Natural killer cell treated with Interleukin-12 subunit alpha and Interleukin-12 subunit beta and Interleukin-15 and Interleukin-18, amount 100 ng/mL, for 72 hours (primary cell): ENCODE measurements at regions not wholly inside any gene's neighbourhood (a gene's known extent, or its start where the extent isn't known, plus 50 kb on each side); places are given as distances from the start of the nearest gene placed in this dataset.

Experiments
- ATAC-seq, 2 donors: fragments of 150-1000 bp; cut with Tn5 transposase in 1 of 2; sonication (Bioruptor Pico), chemical (Tn5 transposase) in 1 of 2; 2 replicates each; pipeline ENCODE4 v1.10.0; 2021
- DNase-seq: peaks from one replicate; pipeline ENCODE4 v3.0.0; 2022; ENCODE audit warnings: low spot score
- H3K27ac Mint-ChIP-seq, 2 donors: 1 replicate in 1 of 2; 2 replicates in 1 of 2; pipeline ENCODE4 v1.8.0; 2022; ENCODE audit warnings: mixed read lengths in 2 of 2, mild to moderate bottlenecking in 1 of 2, moderate library complexity in 1 of 2
- H3K27me3 Mint-ChIP-seq, 2 donors: 1 replicate in 1 of 2; 2 replicates in 1 of 2; pipeline ENCODE4 v1.8.0; 2022; ENCODE audit warnings: mixed read lengths in 2 of 2
- H3K36me3 Mint-ChIP-seq: one replicate; pipeline ENCODE4 v1.8.0; 2022; ENCODE audit warnings: mixed read lengths
- H3K4me1 Mint-ChIP-seq, 2 donors: 1 replicate in 1 of 2; 2 replicates in 1 of 2; pipeline ENCODE4 v1.8.0; 2022; ENCODE audit warnings: low read depth in 2 of 2, mixed read lengths in 2 of 2, mild to moderate bottlenecking in 1 of 2
- H3K4me3 Mint-ChIP-seq: one replicate; pipeline ENCODE4 v1.8.0; 2022; ENCODE audit warnings: mixed read lengths
- H3K9me3 Mint-ChIP-seq: 2 replicates; pipeline ENCODE4 v1.8.0; 2022; ENCODE audit warnings: mixed read lengths

DNA sequence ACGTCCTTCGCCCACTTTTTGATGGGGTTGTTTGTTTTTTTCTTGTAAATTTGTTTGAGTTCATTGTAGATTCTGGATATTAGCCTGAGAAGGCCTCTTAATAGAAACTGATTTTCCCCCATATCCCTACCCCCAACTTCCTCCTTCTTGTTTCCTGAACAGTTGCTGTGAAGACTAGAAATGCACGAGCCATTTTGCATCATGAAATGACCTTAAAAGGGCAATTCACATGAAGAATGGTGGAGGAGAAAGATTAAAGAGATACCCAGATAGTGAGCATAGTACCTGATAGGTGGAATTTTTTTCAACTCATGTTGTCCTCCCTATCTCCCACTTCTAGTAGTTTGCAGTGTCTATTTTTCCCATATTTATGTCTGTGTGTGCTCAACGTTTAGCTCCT lies 55.2 kb upstream of the KCNH8 start:
- no peaks in the 10 kb centered on the region for H3K36me3 Mint-ChIP-seq
- H3K4me1 Mint-ChIP-seq, result no peaks in the 10 kb centered on the region
- no peaks in the 10 kb centered on the region for H3K9me3 Mint-ChIP-seq
- no peaks in the 10 kb centered on the region for H3K27me3 Mint-ChIP-seq
- ATAC-seq, result no peak
- H3K4me3 Mint-ChIP-seq, result no peak overlapping the region
- DNase-seq, result no peak
- H3K27ac Mint-ChIP-seq, result no peak overlapping the region

DNA sequence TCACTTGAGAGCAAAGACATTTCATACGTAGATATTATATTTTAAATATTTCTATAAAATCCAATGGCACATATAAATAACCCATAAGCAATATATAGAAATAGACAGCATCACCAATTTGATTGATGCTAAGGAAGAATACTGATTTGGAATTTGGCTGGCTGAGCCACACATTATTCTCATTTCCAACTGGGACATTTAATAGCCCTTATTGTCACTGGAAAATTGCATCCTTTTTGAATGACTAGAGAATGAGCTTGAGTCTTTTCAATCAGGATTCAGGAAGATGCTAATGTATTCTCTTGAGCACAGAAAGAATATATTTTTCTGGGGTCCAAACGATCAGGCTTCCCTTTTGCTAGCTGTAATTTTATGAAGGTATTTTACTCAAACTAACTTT lies 70.9 kb upstream of the KCNH8 start:
- no peak for DNase-seq
- Mint-ChIP-seq H3K4me3 (no peak overlapping the region), H3K4me1 (no peaks in the 10 kb centered on the region), H3K9me3 (no peaks in the 10 kb centered on the region), H3K36me3 (no peaks in the 10 kb centered on the region), H3K27me3 (peaks cover 5 to 15% of the 10 kb centered on the region in 2 donors), H3K27ac (no peak overlapping the region)
- no peak for ATAC-seq

DNA sequence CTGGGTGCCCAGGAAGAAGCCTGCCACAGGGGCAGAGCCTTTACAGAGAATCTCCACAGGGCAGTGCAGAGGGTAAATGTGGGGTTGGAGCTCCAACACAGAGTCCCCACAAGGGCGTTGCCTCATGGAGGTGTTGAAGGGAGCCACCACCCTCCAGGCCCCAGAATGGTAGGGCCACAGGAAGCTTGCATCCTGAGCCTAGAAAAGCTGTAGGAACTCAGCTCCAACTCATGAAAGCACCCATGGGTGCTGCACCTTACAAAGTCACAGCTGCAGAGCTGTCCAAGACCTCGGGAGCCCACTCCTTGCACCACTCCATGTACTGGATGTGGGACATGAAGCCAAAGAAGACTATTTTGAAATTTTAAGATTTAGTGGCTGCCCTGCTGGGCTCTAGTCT lies 73.3 kb upstream of the KCNH8 start:
- ATAC-seq (peak in 1 of 2 donors; percentile 45), DNase-seq (no peak)
- Mint-ChIP-seq H3K27me3 (peaks cover 5 to 8% of the 10 kb centered on the region in 2 donors), H3K4me1 (no peaks in the 10 kb centered on the region), H3K4me3 (no peak overlapping the region), H3K9me3 (no peaks in the 10 kb centered on the region), H3K36me3 (no peaks in the 10 kb centered on the region), H3K27ac (no peak overlapping the region)

DNA sequence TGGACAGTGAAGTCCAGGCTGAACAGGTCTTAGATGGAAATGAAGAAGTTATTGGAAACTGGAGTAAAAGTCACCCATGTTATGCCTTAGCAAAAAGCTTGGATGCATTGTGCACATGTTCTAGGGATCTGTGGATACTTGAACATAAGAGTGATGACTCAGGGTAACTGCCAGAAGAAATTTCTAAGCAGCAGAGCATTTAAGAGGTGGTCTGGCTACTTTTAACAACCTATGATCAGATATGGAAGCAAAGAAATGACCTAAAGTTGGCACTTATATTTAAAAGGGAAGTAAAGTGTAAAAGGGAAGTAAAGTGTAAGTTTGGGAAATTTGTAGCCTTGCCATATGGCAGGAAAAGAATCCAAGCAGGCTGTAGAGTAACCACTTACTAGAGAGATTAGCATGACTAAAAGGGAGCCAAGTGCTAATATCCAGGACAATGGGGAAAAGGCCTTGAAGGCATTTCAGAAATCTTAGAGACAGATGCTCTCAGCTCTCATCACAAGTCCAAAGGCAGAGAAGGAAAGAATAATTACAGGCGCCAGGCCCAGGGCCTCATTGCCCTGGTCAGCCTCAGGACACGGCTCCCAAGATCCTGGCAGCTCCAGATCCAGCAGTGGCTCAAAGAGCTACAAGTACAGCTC lies 73.9 kb upstream of the KCNH8 start:
- no peak for ATAC-seq
- no peak overlapping the region for H3K27ac Mint-ChIP-seq
- H3K4me3 Mint-ChIP-seq, result no peak overlapping the region
- no peak for DNase-seq
- no peaks in the 10 kb centered on the region for H3K36me3 Mint-ChIP-seq
- no peaks in the 10 kb centered on the region for H3K4me1 Mint-ChIP-seq
- peaks cover 5 to 8% of the 10 kb centered on the region in 2 donors for H3K27me3 Mint-ChIP-seq
- H3K9me3 Mint-ChIP-seq, result no peaks in the 10 kb centered on the region

DNA sequence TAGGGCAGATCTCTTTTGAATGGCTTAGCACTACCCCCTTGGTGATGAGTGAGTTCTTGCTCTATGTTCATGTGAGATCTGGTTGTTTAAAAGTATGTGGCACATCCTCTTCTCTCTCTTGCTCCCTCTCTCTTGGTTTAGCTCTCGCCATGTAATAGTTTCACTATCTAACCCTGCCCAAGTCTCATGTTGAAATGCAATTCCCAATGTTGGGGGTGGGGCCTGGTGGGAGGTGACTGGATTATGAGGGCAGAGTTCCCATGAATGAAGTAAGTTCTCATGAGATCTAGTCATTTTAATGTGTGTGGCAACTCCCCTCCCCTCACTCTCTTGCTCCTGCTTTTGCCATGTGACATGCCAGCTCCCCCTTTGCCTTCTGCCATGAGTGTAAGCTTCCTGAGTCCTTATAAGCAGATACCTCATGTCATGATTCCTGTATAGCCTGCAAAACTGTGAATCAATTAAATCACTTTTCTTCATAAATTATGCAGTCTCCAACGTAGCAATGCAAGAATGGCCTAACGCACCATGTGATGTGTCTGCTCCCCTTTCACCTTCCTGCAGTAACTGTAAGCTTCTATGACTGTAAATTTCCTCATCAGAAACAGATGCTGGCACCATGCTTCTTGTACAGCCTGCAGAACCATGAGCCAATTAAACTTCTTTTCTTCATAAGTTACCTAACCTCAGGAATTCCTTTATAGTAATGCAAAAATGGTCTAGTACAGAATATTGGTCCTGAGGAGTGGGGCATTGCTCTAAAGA lies 74.8 kb upstream of the KCNH8 start:
- DNase-seq (no peak), ATAC-seq (no peak)
- Mint-ChIP-seq H3K36me3 (no peaks in the 10 kb centered on the region), H3K9me3 (no peaks in the 10 kb centered on the region), H3K27me3 (peaks cover 5 to 8% of the 10 kb centered on the region in 2 donors), H3K27ac (no peak overlapping the region), H3K4me1 (no peaks in the 10 kb centered on the region), H3K4me3 (no peak overlapping the region)

DNA sequence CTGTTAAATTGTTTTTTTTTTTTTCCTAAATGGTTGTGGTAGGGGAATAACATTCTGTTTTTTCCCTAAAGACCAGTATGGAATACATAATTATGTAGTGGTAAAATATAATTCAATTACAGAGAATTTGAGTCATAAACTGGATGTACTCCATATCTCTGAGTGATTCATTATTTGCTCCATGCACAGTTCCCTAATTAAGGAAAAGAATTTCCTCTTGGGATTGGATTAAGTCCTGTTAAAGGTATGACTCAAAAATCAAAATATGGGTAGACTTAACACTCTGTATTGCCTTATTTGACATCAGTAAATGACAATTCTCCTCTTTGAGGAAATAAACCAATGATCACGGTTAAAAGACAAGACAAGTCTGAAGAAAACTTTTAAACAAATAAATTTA lies 78.0 kb upstream of the KCNH8 start:
- H3K4me3 Mint-ChIP-seq, result no peak overlapping the region

DNA sequence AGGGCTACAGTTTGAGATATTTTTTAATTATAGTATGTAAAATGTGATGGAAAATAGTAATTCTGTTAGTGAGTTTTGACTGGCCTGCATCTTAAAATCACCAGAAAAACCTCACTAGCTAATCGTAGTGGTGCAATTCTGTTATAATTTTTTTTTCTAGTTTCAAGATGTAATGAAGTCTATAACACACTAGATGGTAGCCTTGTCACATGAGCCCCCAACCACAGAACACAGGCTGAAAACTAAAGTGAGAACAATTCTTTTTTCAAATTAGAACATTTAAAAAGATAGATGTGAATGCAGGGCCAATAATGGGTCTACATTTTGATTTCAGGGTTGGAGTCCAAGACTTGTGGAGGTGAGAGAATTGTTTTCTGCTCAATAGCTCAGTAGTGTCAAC lies 83.3 kb upstream of the KCNH8 start:
- H3K27ac Mint-ChIP-seq, result no peak overlapping the region
- no peaks in the 10 kb centered on the region for H3K36me3 Mint-ChIP-seq
- DNase-seq, result no peak
- no peak overlapping the region for H3K4me3 Mint-ChIP-seq
- ATAC-seq, result no peak
- no peaks in the 10 kb centered on the region for H3K27me3 Mint-ChIP-seq
- H3K9me3 Mint-ChIP-seq, result no peaks in the 10 kb centered on the region
- no peaks in the 10 kb centered on the region for H3K4me1 Mint-ChIP-seq

More for the DNA sequence above, 78.0 kb upstream of the KCNH8 start:
- no peaks in the 10 kb centered on the region for H3K27me3 Mint-ChIP-seq
- no peaks in the 10 kb centered on the region for H3K4me1 Mint-ChIP-seq
- H3K9me3 Mint-ChIP-seq, result no peaks in the 10 kb centered on the region
- no peak overlapping the region for H3K27ac Mint-ChIP-seq
- H3K36me3 Mint-ChIP-seq, result no peaks in the 10 kb centered on the region
- no peak for ATAC-seq
- no peak for DNase-seq

DNA sequence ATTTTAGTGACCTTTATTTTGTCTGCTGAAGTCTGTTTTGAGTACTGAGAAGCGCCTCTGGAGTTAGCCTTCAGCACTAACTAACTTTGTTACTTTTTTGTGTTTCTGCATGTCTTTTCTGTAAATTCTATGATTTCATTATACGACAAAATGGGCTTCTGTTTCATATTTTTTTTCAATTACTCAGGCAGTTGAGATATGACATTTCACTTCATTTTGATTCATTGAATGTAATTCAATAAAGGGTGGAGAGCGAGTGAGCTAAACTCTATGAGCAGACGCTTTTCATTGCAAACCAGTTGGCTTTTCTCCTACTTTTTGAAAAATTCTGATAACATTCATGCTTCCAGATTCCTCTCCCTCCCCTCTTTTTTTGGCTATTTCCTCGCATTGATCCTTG lies 84.4 kb upstream of the KCNH8 start:
- DNase-seq (no peak), ATAC-seq (no peak)
- no peak overlapping the region for H3K4me3 Mint-ChIP-seq
- H3K27ac Mint-ChIP-seq, result no peak overlapping the region
- no peaks in the 10 kb centered on the region for H3K9me3 Mint-ChIP-seq
- no peaks in the 10 kb centered on the region for H3K4me1 Mint-ChIP-seq
- H3K27me3 Mint-ChIP-seq, result peaks cover 1 to 2% of the 10 kb centered on the region in 2 donors
- H3K36me3 Mint-ChIP-seq, result no peaks in the 10 kb centered on the region

DNA sequence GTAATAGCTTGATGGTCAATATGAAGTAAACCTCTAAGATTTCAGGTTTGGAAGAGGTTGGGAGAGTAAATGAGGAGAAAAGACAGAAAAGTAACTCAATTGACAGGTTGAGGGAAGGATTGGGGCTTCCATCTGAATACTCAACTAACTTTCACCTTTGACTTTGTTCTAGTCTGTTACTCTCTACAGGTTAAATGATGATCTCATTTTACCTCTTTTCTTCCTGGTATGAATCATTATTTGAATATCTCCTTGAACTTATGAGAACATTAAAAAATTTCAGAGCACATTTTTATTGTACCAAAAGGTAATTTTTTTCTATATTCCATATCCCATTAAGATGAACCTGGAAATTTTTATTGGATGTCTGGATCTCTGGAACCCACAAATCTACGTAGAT lies 87.9 kb upstream of the KCNH8 start:
- Mint-ChIP-seq H3K36me3 (no peaks in the 10 kb centered on the region), H3K4me3 (no peak overlapping the region), H3K4me1 (no peaks in the 10 kb centered on the region), H3K27ac (no peak overlapping the region), H3K9me3 (no peaks in the 10 kb centered on the region), H3K27me3 (peaks cover 7 to 8% of the 10 kb centered on the region in 2 donors)
- ATAC-seq (no peak), DNase-seq (no peak)

DNA sequence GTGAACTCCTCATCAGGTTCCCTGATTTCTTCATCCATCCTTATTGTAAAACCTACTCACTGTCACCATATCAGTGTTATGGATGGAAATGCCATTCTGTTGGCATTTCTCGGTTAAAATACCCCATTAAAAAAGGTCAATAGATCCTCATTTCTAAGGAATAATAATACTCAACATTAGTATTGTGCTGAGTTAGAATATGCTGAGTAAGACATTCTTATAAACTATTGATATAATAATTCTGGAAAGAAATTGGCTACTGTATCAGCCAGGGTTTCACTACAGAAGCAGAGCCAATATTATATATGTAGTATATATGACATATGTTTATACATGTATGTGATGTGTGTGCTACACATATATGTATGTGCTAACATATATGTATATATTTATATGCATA lies 95.4 kb upstream of the KCNH8 start:
- Mint-ChIP-seq H3K27me3 (peaks cover 2 to 5% of the 10 kb centered on the region in 2 donors), H3K4me1 (no peaks in the 10 kb centered on the region)
- DNase-seq, result no peak

DNA sequence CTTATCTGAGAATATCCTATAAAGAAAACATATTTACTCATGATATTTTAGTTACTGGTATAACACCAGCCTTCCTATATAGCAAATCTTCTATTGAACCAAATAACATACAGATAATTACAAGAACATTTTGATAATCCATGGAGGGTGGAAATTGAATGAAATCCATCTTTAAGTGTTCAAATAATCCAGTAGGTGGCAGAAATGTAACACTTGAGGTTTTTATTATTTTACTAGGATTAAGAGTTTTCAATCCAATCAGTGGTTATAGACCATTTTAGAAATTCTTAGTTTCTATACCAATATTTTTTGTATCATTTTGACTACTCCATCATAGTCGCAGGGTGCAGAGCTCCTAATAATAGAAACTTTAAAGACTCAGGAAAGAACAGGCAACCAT lies 101.9 kb upstream of the KCNH8 start:
- no peaks in the 10 kb centered on the region for H3K9me3 Mint-ChIP-seq

More for the DNA sequence above, 95.4 kb upstream of the KCNH8 start:
- no peaks in the 10 kb centered on the region for H3K36me3 Mint-ChIP-seq
- no peak for ATAC-seq
- H3K9me3 Mint-ChIP-seq, result no peaks in the 10 kb centered on the region
- H3K27ac Mint-ChIP-seq, result no peak overlapping the region
- no peak overlapping the region for H3K4me3 Mint-ChIP-seq

DNA sequence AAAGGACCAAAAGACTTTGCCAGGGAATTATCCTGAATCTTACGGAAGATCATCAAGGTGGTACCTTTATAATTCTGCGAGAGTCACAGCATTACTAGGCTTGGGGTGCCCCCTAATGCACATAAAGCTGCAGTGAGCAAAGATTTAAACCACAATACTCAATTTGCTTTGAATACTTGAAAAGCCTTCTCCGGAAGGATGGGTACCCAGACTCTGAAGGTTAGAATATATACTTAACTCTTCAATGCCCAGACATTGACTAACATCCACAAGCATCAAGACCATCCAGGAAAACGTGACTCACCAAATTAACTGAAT lies 117.8 kb upstream of the KCNH8 start:
- Mint-ChIP-seq H3K36me3 (no peaks in the 10 kb centered on the region), H3K27me3 (peaks cover 10 to 12% of the 10 kb centered on the region in 2 donors), H3K4me1 (no peaks in the 10 kb centered on the region), H3K4me3 (no peak overlapping the region), H3K9me3 (no peaks in the 10 kb centered on the region), H3K27ac (no peak overlapping the region)
- no peak for DNase-seq
- ATAC-seq, result no peak

More for the DNA sequence above, 101.9 kb upstream of the KCNH8 start:
- Mint-ChIP-seq H3K4me3 (no peak overlapping the region), H3K36me3 (no peaks in the 10 kb centered on the region), H3K4me1 (no peaks in the 10 kb centered on the region), H3K27ac (no peak overlapping the region), H3K27me3 (no peaks in the 10 kb centered on the region)
- ATAC-seq (no peak), DNase-seq (no peak)

DNA sequence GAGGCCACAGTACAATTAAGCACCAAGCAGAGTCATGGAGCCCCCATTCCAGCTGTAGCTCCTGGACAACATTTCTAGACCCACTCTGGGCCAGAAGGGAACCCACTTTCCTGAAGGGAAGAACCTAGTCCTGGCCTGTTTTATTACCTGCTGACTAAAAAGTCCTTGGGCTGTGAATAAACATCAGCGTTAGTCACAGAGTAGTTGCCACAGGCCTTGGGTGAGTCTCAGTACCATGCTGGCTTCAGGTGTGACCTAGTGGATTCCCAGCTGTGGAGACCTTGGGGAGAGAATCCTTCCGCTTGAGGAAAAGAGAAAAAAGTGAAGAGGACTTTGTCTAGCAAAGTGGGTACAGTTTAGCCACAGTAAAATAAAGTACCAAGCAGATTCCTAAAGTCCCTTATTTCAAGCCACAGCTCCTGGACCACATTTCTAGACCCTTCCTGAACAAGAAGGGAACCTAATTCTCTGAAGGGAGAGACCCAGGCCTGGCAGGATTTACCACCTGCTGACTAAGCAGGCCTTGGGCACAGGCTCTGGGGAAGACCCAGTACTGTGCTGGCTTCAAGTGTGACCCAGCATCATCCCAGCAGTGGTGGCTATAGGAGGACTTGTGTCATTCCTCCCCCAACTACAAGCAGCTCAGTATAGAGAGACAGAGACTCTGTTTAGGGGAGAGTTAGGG lies 118.3 kb upstream of the KCNH8 start:
- Mint-ChIP-seq H3K36me3 (no peaks in the 10 kb centered on the region), H3K4me3 (no peak overlapping the region), H3K9me3 (no peaks in the 10 kb centered on the region), H3K27ac (no peak overlapping the region), H3K4me1 (no peaks in the 10 kb centered on the region), H3K27me3 (peaks cover 10 to 12% of the 10 kb centered on the region in 2 donors)
- ATAC-seq (peak in 1 of 2 donors; percentile 58), DNase-seq (no peak)

DNA sequence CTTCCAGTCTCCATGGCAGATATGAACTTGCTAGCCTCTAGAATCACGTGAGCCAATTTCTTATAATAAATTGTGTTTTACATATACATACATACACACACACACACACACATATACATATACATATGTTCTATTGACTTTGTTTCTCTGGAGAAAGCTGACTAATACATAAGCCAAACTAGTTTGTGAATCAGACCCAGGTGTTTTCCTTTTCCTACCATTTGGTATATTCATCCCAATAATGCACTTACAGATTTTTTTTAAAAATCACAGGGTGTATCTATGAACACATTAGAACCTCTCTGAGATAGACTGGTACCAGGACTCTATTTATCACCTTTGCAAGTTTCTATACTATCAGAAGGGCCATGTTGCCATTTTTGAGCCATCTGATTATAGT lies 122.9 kb upstream of the KCNH8 start:
- ATAC-seq, result no peak
- peaks cover 7 to 18% of the 10 kb centered on the region in 2 donors for H3K27me3 Mint-ChIP-seq

More for the DNA sequence above, 122.9 kb upstream of the KCNH8 start:
- Mint-ChIP-seq H3K4me3 (no peak overlapping the region), H3K36me3 (no peaks in the 10 kb centered on the region), H3K27ac (no peak overlapping the region), H3K4me1 (no peaks in the 10 kb centered on the region), H3K9me3 (no peaks in the 10 kb centered on the region)
- no peak for DNase-seq
